IPS-11a (cell line): ENCODE measurements at regions not wholly inside any gene's neighbourhood (a gene's known extent, or its start where the extent isn't known, plus 50 kb on each side); places are given as distances from the start of the nearest gene placed in this dataset.
"Not testable (repeated sequence)": the region's sequence is repeated elsewhere in the genome, so short reads cannot be mapped to it uniquely, and the experiment has no call there.

Experiments used
- H3K4me3 ChIP-seq: one replicate; pipeline ENCODE4 v1.5.1; 2013; ENCODE audit warnings: low read depth, low read length, control low read depth

- H3K4me3 ChIP-seq = not testable (repeated sequence)
Observed at GRCh38 chr16:29330623-29331022, 75.9 kb downstream of the NPIPB11 start.

DNA sequence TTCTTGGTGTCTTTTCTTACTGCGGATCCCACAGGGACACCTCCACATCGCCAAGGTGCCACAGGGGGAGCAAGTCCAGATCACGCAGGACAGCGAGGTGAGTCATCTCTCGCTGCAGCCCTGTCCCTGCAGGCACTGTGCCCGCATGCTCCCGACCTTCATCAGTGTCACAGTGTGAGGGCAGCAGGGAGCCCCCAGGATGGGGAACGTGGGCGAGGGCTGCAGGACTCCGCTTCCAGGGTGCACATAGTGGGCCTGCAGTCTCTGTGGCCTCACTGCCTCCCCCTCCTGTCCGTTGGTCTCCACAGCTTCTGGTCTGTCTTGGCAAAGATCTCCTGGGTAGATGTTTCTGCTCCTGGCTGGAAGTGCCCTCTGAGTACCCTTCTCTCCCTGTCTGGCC lies 78.0 kb downstream of the NPIPB11 start:
- not testable (repeated sequence) for H3K4me3 ChIP-seq

- not testable (repeated sequence) for H3K4me3 ChIP-seq
Observed at GRCh38 chr16:29327631-29328408, 78.7 kb downstream of the NPIPB11 start.

GRCh38 chr16:29326164-29327125 lies 80.1 kb downstream of the NPIPB11 start:
- H3K4me3 ChIP-seq = not testable (repeated sequence)

DNA sequence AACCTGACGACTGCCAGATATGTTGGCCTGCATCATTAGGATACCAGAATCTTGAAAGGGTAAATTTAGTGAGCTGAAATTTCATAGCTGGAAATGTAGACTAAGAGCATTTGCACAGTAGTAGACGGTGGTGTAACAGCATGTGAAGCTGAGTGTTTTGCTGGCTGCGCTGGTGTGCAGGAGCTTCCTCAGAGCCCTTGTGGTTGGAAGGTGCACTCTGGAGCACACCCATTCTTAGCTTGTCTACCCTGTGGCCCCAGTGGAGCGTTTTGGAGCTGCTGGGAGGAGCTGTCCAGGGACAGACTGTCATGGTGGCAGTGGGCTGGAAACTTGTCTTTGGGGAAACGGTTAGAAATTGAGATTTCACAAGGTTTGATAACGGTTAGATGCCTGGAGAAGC lies 82.8 kb downstream of the NPIPB11 start:
- H3K4me3 ChIP-seq = not testable (repeated sequence)

DNA sequence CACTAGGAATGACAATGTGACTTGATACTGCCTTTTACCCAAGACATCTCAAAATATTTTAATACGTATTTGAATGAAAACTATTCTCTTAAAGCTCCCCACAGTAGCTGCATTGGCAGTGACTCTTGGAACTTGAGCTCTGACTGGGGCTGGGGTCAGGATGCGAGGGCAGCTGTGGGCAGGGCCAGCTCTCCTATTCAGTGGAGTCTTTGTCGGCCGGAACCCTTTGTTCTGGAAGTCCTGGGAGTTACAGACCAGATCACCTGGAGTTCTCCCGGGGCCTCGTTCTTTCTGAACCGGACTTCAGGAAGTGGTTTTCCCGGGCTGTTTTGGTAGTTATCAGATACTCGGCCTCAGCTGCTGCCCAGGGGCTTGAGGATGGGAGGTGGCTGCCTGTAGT lies 84.9 kb downstream of the NPIPB11 start:
- no peak overlapping the region for H3K4me3 ChIP-seq

DNA sequence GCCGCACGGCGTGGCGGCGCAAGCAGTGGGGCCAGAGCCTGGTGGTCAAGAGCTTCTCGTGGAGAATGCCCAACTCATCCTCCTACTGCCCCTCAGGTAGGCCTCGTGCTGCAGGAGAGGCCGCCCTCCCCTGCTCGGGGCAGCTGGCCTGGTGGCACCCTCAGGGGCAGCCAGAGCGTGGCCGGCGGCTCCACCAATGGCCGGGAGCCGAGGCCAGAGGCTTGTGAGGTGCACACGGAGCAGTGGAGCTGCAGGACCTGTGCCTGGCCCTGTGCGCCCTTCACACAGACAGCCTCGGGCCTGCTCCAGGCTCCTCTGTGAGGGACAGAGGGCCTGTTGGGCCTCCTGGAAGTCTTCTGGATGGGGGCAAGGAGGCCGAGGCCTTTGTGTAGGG lies 85.5 kb downstream of the NPIPB11 start:
- no peak overlapping the region for H3K4me3 ChIP-seq

DNA sequence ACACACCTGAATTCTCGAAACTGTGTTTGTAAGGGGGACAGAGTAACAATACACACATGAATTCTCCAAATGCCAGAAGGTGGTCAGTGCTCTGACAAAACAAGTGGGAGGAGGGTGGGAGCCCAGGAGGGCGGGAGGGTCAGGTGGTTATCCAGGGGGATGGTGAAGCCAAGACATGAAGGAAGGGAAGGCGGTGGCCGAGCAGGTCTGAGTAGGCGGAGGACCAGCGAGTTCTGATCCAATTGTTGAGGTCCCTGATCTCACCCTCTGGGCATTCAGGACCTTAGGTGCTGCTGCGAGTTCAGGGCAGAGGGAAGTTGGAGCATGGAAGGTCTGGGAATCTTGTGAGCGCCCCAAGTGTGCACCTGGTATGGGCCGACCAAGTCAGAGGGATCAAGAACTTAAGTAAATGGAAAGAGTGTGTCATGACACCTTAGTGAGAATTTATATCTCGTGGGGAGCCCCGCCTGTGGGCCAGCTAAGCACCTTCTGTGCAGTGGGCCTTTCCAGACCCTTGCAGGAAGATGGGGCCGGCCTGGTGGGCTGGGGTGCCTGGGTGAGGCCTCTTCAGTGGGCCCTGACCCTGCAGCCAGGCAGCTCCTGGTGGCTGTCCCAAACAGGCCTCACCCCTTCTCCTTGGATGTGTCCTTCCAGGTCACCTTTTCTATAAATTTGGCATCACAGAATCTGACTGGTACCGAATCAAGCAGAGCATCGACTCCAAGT lies 86.1 kb downstream of the NPIPB11 start:
- no peak overlapping the region for H3K4me3 ChIP-seq

- no peak overlapping the region for H3K4me3 ChIP-seq
Observed at GRCh38 chr16:29319726-29320125, 86.8 kb downstream of the NPIPB11 start.

- not testable (repeated sequence) for H3K4me3 ChIP-seq
Observed at GRCh38 chr16:29318561-29318968, 87.9 kb downstream of the NPIPB11 start.

DNA sequence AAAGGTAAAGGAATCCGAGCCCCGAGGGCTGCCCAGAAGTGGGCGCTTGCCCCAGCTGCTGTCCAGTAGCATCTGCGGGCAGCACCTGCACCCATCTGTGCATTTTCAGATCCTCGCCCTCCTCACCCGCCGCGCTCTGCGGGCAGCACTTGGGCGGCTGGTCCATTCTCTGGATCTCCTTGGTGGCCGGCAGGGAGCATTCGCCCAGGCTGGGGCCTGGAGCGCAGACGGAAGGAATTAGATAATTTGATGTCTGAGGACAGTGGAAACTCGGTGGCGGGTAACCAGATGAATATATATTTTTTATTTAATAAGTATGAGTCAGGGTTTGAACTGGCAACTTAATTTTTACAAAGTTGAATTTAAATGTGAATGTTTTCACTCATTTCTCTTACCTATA lies 88.5 kb downstream of the NPIPB11 start:
- H3K4me3 ChIP-seq = no peak overlapping the region

DNA sequence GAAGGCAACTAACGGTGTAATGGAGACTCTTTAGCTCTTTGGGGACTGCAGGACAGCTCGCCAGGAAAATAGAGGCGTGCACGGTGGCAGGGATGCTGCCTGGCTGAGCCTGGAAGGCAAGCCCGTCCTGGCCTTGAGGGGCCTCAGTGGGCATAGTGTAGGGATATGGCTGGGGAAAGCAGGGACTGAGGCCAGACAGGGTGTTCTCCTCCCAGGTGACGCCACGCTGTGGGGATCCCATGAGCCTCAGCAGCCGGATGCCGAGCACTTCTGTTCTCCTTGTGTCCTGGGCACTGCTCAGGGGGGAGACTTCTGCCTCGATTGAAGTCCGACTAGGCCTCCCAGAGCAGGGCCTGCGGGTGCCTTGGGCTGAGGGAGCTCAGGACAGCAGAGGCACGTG lies 89.2 kb downstream of the NPIPB11 start:
- no peak overlapping the region for H3K4me3 ChIP-seq

DNA sequence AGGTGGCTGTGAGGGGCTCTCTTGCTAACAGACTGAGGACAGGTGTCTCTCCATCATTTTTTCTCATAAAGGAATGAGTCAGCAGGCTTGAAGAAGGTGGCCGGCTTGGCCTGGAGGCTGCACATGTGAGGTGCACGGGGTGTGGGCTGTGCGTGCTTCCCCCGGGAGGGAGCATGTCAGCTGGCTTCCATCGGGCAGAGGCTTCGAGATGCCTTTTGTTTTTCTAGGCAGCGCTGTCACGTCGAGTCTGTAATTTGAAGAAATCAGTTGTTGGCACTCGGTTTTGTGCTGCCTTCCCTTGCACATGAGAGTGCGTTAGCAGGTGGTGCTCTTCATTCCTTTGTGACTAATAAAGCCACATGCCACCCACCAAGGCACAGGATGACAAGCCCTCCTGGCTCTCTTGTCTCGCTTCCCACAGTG lies 89.7 kb downstream of the NPIPB11 start:
- H3K4me3 ChIP-seq = no peak overlapping the region

GRCh38 chr16:29315916-29316517 lies 90.5 kb downstream of the NPIPB11 start:
- H3K4me3 ChIP-seq = no peak overlapping the region

DNA sequence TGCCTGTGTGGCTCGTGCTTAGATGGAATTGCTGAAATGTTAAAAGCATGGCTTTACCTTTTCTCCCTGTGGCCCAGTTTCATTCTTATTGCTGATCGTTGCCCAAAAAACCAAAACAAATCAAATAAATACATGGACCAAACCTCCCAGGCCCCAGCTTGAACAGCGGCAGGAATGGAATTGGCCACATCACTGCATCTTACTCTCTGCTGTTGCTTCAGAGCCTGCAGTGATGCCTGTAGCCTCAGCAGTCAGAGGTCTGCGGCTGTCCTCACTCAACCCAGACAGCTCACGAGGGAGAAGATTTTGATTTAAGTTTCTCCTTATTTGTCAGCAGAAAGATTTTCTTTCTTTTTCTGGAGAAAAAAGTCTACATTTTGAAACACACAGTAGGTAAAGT lies 91.5 kb downstream of the NPIPB11 start:
- H3K4me3 ChIP-seq = no peak overlapping the region

- no peak overlapping the region for H3K4me3 ChIP-seq
Observed at GRCh38 chr16:29314292-29314934, 92.1 kb downstream of the NPIPB11 start.

DNA sequence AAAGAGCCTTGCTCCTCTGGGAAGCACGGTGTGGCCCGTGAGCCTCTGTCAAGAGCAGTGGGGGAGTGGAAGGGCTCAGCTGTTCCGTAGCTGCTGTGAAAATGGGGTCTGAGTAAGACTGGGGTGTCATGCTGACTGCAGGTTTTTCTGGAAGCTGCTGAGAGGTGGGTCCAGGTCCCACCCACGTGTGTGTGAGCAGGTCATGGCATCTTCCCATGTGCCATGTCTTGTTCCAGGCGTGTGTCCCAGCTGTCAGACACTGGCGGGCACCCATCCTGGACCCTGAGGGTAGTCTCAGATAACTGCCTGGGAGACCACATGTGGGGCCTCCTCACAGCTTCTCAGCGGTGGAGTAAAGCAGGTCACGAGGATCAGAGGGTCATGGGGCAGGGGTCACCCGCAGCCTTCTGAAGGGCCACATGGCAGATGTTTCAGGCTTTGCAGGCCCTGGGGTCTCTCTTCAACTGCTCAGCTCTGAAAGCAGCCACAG lies 92.9 kb downstream of the NPIPB11 start:
- H3K4me3 ChIP-seq = no peak overlapping the region

DNA sequence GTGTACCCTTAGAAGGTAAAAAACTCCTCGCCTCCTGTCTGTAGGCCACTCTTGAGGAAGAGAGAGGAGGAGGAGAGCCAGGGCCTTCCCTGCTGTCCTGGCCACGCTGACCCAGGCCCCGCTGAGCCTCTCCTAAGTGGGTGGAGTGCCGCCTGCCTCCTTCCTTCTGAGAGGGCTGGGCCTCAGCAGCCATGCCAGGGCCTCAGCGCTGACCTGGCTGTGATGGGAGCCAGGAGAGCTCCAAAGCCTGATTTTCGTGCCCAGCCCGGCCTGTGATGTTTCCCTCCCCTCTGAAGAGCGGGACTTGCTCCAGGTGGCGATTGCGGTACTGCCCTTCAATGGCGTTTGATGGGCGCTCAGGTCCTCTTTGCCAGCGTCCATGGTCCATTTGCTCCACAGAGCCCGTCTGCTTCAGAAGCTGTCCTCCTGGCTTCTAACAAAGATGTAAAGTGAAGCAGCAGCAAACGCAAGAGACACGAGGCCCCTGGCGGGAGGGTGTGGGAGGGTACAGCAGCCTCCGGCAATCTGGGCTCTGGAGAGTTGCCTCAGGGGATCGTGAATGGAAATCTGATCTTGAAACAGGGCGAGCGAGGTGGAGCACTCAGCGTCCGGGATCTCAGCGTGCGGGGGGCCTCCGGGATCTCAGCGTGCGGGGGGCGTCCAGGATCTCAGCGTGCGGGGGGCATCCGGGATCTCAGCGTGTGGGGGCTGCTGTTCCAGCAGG lies 93.5 kb downstream of the NPIPB11 start:
- H3K4me3 ChIP-seq = no peak overlapping the region

- H3K4me3 ChIP-seq = not testable (repeated sequence)
Observed at GRCh38 chr16:29312345-29312675, 94.2 kb downstream of the NPIPB11 start.
